ENCODE measurements at regions not wholly inside any gene's neighbourhood (a gene's known extent, or its start where the extent isn't known, plus 50 kb on each side); places are given as distances from the start of the nearest gene placed in this dataset.

DNA sequence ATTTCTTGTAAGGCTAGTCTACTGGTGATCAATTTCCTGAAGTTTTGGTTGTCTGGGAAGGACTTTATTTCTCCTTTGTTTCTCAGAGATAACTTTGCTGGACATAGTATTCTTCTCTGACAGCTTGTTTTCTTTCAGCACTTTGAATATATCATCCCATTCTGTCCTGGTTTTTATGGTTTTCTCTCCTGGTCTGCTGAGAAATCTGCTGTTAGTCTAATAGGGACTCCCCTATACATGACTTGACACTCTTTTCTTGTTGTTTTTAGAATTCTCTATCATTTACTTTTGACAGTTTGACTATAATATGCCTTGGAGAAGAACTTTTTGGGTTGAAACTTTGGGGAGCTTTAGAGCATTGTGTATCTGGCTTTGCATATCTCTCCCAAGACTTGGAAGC lies 112.5 kb downstream of the PRL start:
- dilution Hi-C loops (cut with MboI; ENCODE audit: extremely low pct_ligation_motif_present, low sequenced_read_pairs) = no loop called here
- POLR2A ChIA-PET = no interaction called here
- intact Hi-C loops (cut with micrococcal nuclease) = no loop called here

More for the DNA sequence above, 112.5 kb downstream of the PRL start:
- Histone ChIP-seq H3K27ac (ENCODE audit: insufficient read depth, low read depth, low read length) (no peak overlapping the region), H3K79me2 (ENCODE audit: control insufficient read depth, insufficient read depth, low read length) (no peaks in the 10 kb centered on the region), H3K9ac (replicated peaks; ENCODE audit: extremely low read depth, insufficient read depth, low read length) (no peak overlapping the region), H3K4me2 (ENCODE audit: insufficient read depth, low read length) (no peak overlapping the region), H3K4me3 (replicated peaks in 1 of 3; ENCODE audit: insufficient read depth in 1 of 3, low read depth in 1 of 3, low read length in 3 of 3) (no peak overlapping the region), H3K27me3 (ENCODE audit: control insufficient read depth in 2 of 2, insufficient read depth in 2 of 2, low read length in 2 of 2) (no peaks in the 10 kb centered on the region), H2AFZ (ENCODE audit: low read depth, low read length) (no peak overlapping the region), H4K20me1 (replicated peaks; ENCODE audit: control insufficient read depth, extremely low read depth, insufficient read depth, low read length) (no peaks in the 10 kb centered on the region), H3K36me3 (ENCODE audit: control insufficient read depth in 2 of 2, extremely low read depth in 1 of 2, insufficient read depth in 2 of 2, low read length in 2 of 2) (no peaks in the 10 kb centered on the region), H3K9me1 (replicated peaks; ENCODE audit: control insufficient read depth, extremely low read depth, insufficient read depth, low read length) (no peaks in the 10 kb centered on the region), H3K9me3 (replicated peaks; ENCODE audit: control insufficient read depth, insufficient read depth, low read length) (no peaks in the 10 kb centered on the region), H3K4me1 (ENCODE audit: control insufficient read depth, extremely low read depth, insufficient read depth, low read length) (no peaks in the 10 kb centered on the region)
- CTCF ChIA-PET = no interaction called here
- DNase-seq (ENCODE audit: low read depth, low spot score) (no peak), FAIRE-seq (no peak)
- BruUV-seq (replicated peaks) = no TSS peak
- TF ChIP-seq FOS (IDR thresholded peaks at IDR 0.05; ENCODE audit: borderline replicate concordance, insufficient read depth, low read length) = no peak
- TF ChIP-seq, protein P1, sequence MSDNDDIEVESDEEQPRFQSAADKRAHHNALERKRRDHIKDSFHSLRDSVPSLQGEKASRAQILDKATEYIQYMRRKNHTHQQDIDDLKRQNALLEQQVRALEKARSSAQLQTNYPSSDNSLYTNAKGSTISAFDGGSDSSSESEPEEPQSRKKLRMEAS (IDR thresholded peaks at IDR 0.05; ENCODE audit: insufficient read depth, insufficient read length) = no peak
- no peak for TF ChIP-seq POLR2A (IDR thresholded peaks at IDR 0.05; ENCODE audit: low read depth, low read length)
- no peak for TF ChIP-seq POLR2AphosphoS5 (IDR thresholded peaks at IDR 0.05; ENCODE audit: insufficient read depth, low read depth, low read length)
- TF ChIP-seq MYC (IDR thresholded peaks at IDR 0.05; ENCODE audit: low read depth, low read length) = no peak
- TF ChIP-seq EZH2 (IDR thresholded peaks at IDR 0.05; ENCODE audit: borderline replicate concordance, low read depth, low read length, severe bottlenecking) = no peak
- TF ChIP-seq GATA2 (IDR thresholded peaks at IDR 0.05; ENCODE audit: insufficient read depth, insufficient read length, low read depth, low read length) = no peak
- TF ChIP-seq, protein P2, sequence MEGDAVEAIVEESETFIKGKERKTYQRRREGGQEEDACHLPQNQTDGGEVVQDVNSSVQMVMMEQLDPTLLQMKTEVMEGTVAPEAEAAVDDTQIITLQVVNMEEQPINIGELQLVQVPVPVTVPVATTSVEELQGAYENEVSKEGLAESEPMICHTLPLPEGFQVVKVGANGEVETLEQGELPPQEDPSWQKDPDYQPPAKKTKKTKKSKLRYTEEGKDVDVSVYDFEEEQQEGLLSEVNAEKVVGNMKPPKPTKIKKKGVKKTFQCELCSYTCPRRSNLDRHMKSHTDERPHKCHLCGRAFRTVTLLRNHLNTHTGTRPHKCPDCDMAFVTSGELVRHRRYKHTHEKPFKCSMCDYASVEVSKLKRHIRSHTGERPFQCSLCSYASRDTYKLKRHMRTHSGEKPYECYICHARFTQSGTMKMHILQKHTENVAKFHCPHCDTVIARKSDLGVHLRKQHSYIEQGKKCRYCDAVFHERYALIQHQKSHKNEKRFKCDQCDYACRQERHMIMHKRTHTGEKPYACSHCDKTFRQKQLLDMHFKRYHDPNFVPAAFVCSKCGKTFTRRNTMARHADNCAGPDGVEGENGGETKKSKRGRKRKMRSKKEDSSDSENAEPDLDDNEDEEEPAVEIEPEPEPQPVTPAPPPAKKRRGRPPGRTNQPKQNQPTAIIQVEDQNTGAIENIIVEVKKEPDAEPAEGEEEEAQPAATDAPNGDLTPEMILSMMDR (IDR thresholded peaks at IDR 0.05; ENCODE audit: extremely low read depth in 1 of 2, insufficient read depth in 1 of 2, low read depth in 1 of 2, low read length in 2 of 2) = no peak
- no peak for TF ChIP-seq JUN (IDR thresholded peaks at IDR 0.05; ENCODE audit: borderline replicate concordance, insufficient read depth, insufficient read length, low read depth)

All from endothelial cell of umbilical vein (primary cell).